ENCODE measurements at regions not wholly inside any gene's neighbourhood (a gene's known extent, or its start where the extent isn't known, plus 50 kb on each side); places are given as distances from the start of the nearest gene placed in this dataset.
A peak's percentile ranks its signal among the peaks of the same experiment; 100 is the strongest.

DNA sequence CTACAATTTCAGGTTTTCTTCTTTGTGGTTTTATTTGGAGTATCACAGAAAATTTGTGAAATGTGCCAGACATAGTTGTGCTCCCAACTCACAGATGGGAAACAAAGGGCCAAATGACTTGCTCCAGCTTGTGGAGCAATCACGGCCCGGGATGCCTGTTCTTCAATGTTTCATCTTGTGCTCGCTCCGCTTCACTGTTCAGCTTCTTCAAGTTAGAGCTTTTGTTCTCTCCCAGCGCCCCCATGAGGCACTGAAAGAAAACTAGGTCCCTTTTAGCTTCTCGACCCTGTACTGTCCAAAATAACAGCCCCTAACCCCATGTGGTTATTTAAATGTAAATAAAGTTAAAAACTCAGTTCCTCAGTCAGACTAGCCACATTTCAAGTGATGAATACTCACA is 187.9 kb upstream of the STXBP6 start:
- H3K36me3 ChIP-seq: no peaks in the 10 kb centered on the region
- peaks cover 0 to 6% of the 10 kb centered on the region in 2 donors for H3K27me3 ChIP-seq
- no peak overlapping the region for H3K27ac ChIP-seq
- no peak for TF ChIP-seq CTCF (IDR thresholded peaks at IDR 0.05)
- ATAC-seq (no peak), DNase-seq (peak in 1 of 4 donors; percentile 33)
- H3K4me1 ChIP-seq: no peaks in the 10 kb centered on the region
- intact Hi-C loops (cut with DNase I): no loop called here
- H3K9me3 ChIP-seq: no peaks in the 10 kb centered on the region
- H3K4me3 ChIP-seq: no peak overlapping the region

GRCh38 chr14:25233613-25234012 is 183.7 kb upstream of the STXBP6 start:
- no peak for DNase-seq
- intact Hi-C loops (cut with DNase I): no loop called here

DNA sequence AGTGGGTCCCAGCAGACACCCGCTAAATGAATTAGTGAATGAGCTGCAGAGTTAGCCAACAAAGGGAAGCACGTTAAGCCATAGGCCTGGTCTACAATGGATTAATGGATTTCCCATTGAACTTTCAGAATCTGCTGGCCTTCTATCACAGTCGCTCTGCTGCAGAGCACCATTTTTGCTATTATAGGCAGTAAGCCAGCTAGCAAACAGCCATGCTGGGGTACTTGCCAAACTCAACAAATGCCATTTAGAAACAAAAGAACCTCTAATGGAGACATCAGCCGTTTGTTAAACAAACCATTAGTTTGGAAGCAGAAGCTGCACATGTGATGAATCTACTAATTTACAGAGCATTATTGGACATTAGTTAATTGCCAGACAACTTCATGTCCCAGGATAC is 181.1 kb upstream of the STXBP6 start:
- no peaks in the 10 kb centered on the region for H3K9me3 ChIP-seq
- DNase-seq (no peak), ATAC-seq (no peak)
- H3K4me3 ChIP-seq: no peak overlapping the region
- TF ChIP-seq CTCF (IDR thresholded peaks at IDR 0.05): no peak
- H3K27me3 ChIP-seq: no peaks in the 10 kb centered on the region
- intact Hi-C loops (cut with DNase I): no loop called here
- no peak overlapping the region for H3K27ac ChIP-seq
- no peaks in the 10 kb centered on the region for H3K4me1 ChIP-seq
- no peaks in the 10 kb centered on the region for H3K36me3 ChIP-seq

More at GRCh38 chr14:25233613-25234012, 183.7 kb upstream of the STXBP6 start:
- H3K27ac ChIP-seq: no peak overlapping the region
- H3K9me3 ChIP-seq: no peaks in the 10 kb centered on the region
- no peaks in the 10 kb centered on the region for H3K36me3 ChIP-seq
- H3K4me3 ChIP-seq: no peak overlapping the region
- TF ChIP-seq CTCF (IDR thresholded peaks at IDR 0.05): no peak
- no peaks in the 10 kb centered on the region for H3K4me1 ChIP-seq
- no peak for ATAC-seq
- H3K27me3 ChIP-seq: no peaks in the 10 kb centered on the region

- Histone ChIP-seq H3K9me3 (no peaks in the 10 kb centered on the region), H3K27ac (no peak overlapping the region), H3K36me3 (no peaks in the 10 kb centered on the region), H3K4me3 (no peak overlapping the region), H3K27me3 (no peaks in the 10 kb centered on the region), H3K4me1 (no peaks in the 10 kb centered on the region)
- intact Hi-C loops (cut with DNase I): no loop called here
- ATAC-seq (no peak), DNase-seq (no peak)
- TF ChIP-seq CTCF (IDR thresholded peaks at IDR 0.05): no peak
These were observed 176.3 kb upstream of the STXBP6 start for GRCh38 chr14:25226214-25226613.

DNA sequence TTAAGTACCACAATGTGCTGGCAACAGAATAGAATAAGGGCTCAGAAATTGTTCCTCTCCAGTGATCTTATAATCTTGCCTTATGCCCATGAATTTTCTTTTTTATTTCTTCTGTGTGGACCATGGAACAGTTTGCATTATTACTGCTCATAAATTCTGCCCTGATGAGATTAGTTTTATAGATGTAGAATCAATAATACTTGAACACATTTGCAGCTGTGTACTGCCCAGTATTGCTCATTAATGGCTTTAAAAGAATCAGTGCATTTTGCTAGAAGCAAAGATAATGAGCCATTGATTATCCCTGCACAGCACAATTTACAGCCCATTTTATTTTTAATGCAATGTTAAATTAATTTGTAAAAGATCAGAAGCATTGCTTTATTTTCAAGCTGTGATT is 172.3 kb upstream of the STXBP6 start:
- H3K4me1 ChIP-seq: no peaks in the 10 kb centered on the region
- H3K27me3 ChIP-seq: no peaks in the 10 kb centered on the region
- DNase-seq (no peak), ATAC-seq (no peak)
- H3K27ac ChIP-seq: no peak overlapping the region
- H3K36me3 ChIP-seq: no peaks in the 10 kb centered on the region
- intact Hi-C loops (cut with DNase I): no loop called here
- no peak for TF ChIP-seq CTCF (IDR thresholded peaks at IDR 0.05)
- no peak overlapping the region for H3K4me3 ChIP-seq
- H3K9me3 ChIP-seq: no peaks in the 10 kb centered on the region

Measured in left lung (tissue), 4 donors.